Breast epithelium (tissue), 4 donors: ENCODE measurements at regions not wholly inside any gene's neighbourhood (a gene's known extent, or its start where the extent isn't known, plus 50 kb on each side); places are given as distances from the start of the nearest gene placed in this dataset.

ENCODE experiments used
- DNase-seq, 2 donors: peaks; one replicate each; pipeline ENCODE4 v3.0.0-alpha.2; 2019; ENCODE audit warnings: low spot score in 2 of 2
- H3K27ac ChIP-seq, 2 donors: fragments of 200-600 bp; sonication (generic) in 1 of 2; one replicate each; pipeline ENCODE4 v1.5.1; 2016 to 2019; ENCODE audit warnings: mild to moderate bottlenecking in 1 of 2
- H3K27me3 ChIP-seq, 2 donors: fragments of 200-600 bp; sonication (generic) in 1 of 2; one replicate each; pipeline versions ENCODE4 v1.5.1 to v1.6.0; 2017 to 2019; ENCODE audit warnings: control low read depth in 1 of 2, mild to moderate bottlenecking in 1 of 2
- H3K36me3 ChIP-seq: fragments of 200-600 bp; one replicate; pipeline ENCODE4 v1.5.1; 2019
- H3K4me1 ChIP-seq, 2 donors: fragments of 200-600 bp; sonication (generic); one replicate each; pipeline ENCODE4 v1.5.1; 2016 to 2019; ENCODE audit warnings: control low read depth in 1 of 2
- H3K4me3 ChIP-seq, 3 donors: fragments of 200-600 bp; sonication (generic); 1 replicate in 2 of 3; 2 replicates in 1 of 3; pipeline ENCODE4 v1.5.1; 2016 to 2019; ENCODE audit warnings: mild to moderate bottlenecking in 3 of 3, moderate library complexity in 2 of 3
- H3K9me3 ChIP-seq, 2 donors: fragments of 200-600 bp; sonication (generic) in 1 of 2; one replicate each; pipeline ENCODE4 v1.5.1; 2016 to 2019; ENCODE audit warnings: control low read depth in 1 of 2
- POLR2A ChIP-seq: fragments of 450-650 bp; IDR thresholded peaks from one replicate; pipeline ENCODE4 v1.6.1; 2016; ENCODE audit warnings: antibody characterized with exemption, mild to moderate bottlenecking, moderate library complexity
- POLR2AphosphoS5 ChIP-seq, 3 donors: sonication (generic); formaldehyde crosslinking; IDR thresholded peaks; one replicate each; pipeline ENCODE4 v1.6.1; 2017; ENCODE audit warnings: antibody characterized with exemption in 3 of 3
- intact Hi-C: fragments of 100-400 bp; cut with DNase I; formaldehyde crosslinking; loops from one replicate; pipeline ENCODE4 v1.15.1; 2023; ENCODE audit warnings: low total_unique reads
- TF ChIP-seq, protein P1 (sequence below), 3 donors: fragments of 450-650 bp; IDR thresholded peaks; one replicate each; pipeline ENCODE4 v1.5.1; 2016 to 2017; ENCODE audit warnings: antibody characterized with exemption in 3 of 3, mild to moderate bottlenecking in 3 of 3, moderate library complexity in 3 of 3

DNA sequence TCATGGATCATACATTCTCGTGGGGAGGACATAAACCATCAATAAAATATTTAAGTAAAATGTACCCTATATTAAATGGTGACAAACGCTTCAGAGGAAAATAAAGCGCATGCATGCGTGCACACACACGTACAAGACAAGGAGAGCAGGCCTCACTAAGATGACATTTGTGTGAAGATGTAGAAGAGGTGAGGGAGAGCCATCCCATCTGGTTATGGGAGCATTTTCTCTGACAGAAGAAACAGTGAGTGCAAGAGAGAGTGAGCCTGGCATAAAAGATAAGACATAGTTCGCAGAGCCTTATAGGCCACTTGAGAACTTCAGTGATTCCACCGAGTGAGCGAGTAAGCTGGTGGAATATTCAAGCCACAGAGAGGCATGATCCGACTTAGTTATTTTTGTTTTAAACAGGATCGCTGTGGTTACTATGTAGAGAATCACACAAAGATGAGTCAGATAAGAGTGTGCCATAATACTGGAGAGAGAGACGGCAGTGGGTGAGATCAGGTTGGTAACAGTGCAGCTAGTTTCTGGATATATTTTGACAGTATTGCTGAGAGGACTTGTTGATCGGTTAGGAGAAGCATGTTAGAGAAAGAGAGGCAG is 624.2 kb downstream of the PLPP3 start:
- Histone ChIP-seq H3K36me3 (no peaks in the 10 kb centered on the region), H3K27me3 (no peaks in the 10 kb centered on the region), H3K4me1 (no peaks in the 10 kb centered on the region), H3K27ac (no peak overlapping the region), H3K9me3 (no peaks in the 10 kb centered on the region), H3K4me3 (no peak overlapping the region)
- TF ChIP-seq POLR2A (no peak), POLR2AphosphoS5 (IDR thresholded peaks at IDR 0.05) (no peak)
- TF ChIP-seq, protein P1, sequence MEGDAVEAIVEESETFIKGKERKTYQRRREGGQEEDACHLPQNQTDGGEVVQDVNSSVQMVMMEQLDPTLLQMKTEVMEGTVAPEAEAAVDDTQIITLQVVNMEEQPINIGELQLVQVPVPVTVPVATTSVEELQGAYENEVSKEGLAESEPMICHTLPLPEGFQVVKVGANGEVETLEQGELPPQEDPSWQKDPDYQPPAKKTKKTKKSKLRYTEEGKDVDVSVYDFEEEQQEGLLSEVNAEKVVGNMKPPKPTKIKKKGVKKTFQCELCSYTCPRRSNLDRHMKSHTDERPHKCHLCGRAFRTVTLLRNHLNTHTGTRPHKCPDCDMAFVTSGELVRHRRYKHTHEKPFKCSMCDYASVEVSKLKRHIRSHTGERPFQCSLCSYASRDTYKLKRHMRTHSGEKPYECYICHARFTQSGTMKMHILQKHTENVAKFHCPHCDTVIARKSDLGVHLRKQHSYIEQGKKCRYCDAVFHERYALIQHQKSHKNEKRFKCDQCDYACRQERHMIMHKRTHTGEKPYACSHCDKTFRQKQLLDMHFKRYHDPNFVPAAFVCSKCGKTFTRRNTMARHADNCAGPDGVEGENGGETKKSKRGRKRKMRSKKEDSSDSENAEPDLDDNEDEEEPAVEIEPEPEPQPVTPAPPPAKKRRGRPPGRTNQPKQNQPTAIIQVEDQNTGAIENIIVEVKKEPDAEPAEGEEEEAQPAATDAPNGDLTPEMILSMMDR (IDR thresholded peaks at IDR 0.05), result no peak
- no peak for DNase-seq
- intact Hi-C loops, result no loop called here

DNA sequence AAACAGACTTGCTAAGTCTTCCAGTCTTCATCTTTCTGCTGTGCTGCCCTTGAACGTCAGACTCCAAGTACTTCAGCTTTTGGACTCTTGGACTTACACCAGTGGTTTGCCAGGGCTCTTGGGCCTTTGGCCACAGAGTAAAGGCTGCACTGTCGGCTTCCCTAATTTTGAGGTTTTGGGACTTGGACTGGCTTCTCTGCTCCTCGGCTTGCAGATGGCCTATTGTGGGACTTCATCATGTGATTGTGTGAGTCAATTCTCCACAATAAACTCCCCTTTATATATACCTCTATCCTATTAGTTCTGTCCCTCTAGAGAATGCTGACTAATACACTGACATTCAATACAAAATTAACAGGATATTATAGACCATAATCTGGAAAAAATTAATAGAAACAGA is 628.1 kb downstream of the PLPP3 start:
- no peak overlapping the region for H3K27ac ChIP-seq
- H3K9me3 ChIP-seq, result no peaks in the 10 kb centered on the region
- no peaks in the 10 kb centered on the region for H3K27me3 ChIP-seq
- H3K4me1 ChIP-seq, result no peaks in the 10 kb centered on the region
- no peak for DNase-seq
- H3K36me3 ChIP-seq, result no peaks in the 10 kb centered on the region
- H3K4me3 ChIP-seq, result no peak overlapping the region
- no peak for TF ChIP-seq POLR2A
- intact Hi-C loops, result no loop called here

DNA sequence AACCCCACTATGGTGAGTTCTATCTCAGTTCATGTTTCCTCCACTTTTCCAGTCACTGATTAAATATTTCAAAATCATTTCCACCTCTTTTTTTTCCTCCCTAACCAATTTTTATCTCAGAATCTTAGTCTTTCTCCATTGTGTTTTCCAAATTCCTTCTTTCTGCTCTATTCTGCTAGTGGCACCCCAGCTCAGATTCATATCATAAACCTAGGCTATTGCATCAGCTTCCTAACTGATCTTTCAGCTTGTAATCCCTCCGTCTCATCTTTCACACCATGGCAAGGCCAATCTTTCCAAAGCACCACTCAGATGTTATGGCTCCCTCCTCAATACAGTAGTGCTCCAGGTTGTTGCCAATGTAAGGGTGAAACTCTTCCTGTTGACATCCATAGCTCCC is 631.9 kb downstream of the PLPP3 start:
- TF ChIP-seq, protein P1 (IDR thresholded peaks at IDR 0.05), result no peak
- TF ChIP-seq POLR2A (no peak), POLR2AphosphoS5 (IDR thresholded peaks at IDR 0.05) (no peak)
- DNase-seq, result no peak
- Histone ChIP-seq H3K4me1 (no peaks in the 10 kb centered on the region), H3K27ac (no peak overlapping the region), H3K36me3 (no peaks in the 10 kb centered on the region), H3K4me3 (no peak overlapping the region), H3K27me3 (no peaks in the 10 kb centered on the region), H3K9me3 (no peaks in the 10 kb centered on the region)
- intact Hi-C loops, result no loop called here

DNA sequence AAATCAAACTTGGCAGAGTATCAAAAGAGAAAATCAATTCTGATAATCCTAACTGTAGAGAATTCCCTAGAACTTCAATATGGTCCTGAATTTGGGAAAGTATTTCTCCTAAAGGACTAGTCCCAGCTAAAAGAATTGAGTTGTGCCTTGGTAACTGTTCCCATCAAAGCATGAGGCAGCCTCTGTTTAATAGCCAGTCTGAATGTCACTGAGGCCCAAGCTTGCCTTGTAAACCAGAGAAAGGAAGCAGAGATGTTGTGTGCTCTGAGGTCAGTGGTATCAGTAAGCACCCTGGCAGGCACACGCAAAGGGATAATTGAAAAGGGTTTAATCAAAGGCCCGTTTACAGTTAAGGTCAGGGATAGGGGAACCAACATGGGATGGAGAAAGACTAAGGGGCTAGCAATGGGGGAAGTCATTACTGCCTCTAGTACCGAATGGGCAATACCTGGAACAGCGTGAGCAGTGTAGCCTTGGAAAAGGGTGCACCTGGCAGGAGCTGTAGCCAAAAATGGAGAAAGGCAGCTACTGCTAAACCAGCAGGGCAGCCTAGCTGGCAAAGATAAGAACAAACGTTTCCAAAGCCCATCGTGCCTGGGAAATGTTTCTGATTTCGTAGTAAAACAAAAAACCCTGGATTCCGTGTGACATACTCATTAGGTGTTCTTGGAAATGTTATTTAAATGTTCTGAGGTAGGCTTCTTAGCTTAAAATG is 635.5 kb downstream of the PLPP3 start:
- TF ChIP-seq, protein P1 (IDR thresholded peaks at IDR 0.05), result no peak
- no peak for TF ChIP-seq POLR2A
- no peak for TF ChIP-seq POLR2AphosphoS5 (IDR thresholded peaks at IDR 0.05)
- DNase-seq, result no peak
- Histone ChIP-seq H3K9me3 (no peaks in the 10 kb centered on the region), H3K27me3 (no peaks in the 10 kb centered on the region), H3K4me3 (no peak overlapping the region), H3K36me3 (no peaks in the 10 kb centered on the region), H3K4me1 (no peaks in the 10 kb centered on the region), H3K27ac (no peak overlapping the region)
- intact Hi-C loops, result no loop called here

DNA sequence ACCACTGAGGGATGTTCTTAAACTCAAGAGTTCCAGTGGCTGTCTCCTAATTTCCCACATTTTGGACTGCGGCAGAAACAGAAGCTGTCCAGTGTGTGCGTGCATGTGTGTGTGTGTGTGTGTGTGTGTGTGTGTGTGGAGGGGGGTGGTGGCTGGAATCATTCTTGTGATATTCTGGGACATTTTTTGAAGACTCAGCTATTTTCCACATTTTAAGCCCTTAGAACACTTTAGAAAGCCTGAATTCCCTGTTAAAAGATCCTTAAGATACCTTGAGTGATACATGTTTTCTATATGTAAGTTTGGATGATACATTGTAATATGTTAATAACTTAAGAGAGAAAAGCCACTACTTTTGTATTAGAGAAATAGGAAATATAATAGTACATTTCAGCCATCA is 636.4 kb downstream of the PLPP3 start:
- no peak overlapping the region for H3K27ac ChIP-seq
- H3K27me3 ChIP-seq, result no peaks in the 10 kb centered on the region
- no peaks in the 10 kb centered on the region for H3K9me3 ChIP-seq
- H3K36me3 ChIP-seq, result no peaks in the 10 kb centered on the region
- TF ChIP-seq, protein P1 (IDR thresholded peaks at IDR 0.05), result no peak
- TF ChIP-seq POLR2A (no peak), POLR2AphosphoS5 (IDR thresholded peaks at IDR 0.05) (no peak)
- H3K4me1 ChIP-seq, result no peaks in the 10 kb centered on the region
- intact Hi-C loops, result no loop called here
- no peak overlapping the region for H3K4me3 ChIP-seq
- no peak for DNase-seq
